HUES48 (cell line): ENCODE measurements at regions not wholly inside any gene's neighbourhood (a gene's known extent, or its start where the extent isn't known, plus 50 kb on each side); places are given as distances from the start of the nearest gene placed in this dataset.

ENCODE experiments used
- H3K27ac ChIP-seq: one replicate; pipeline ENCODE4 v1.7.0; 2013; ENCODE audit warnings: low read depth, low read length, inconsistent platforms
- H3K27me3 ChIP-seq: 2 replicates; pipeline ENCODE4 v1.6.1; 2013; ENCODE audit warnings: mild to moderate bottlenecking, low read length; ENCODE audit not compliant: control insufficient read depth, insufficient read depth
- H3K36me3 ChIP-seq: 2 replicates; pipeline ENCODE4 v1.6.1; 2013; ENCODE audit warnings: low read length; ENCODE audit not compliant: control insufficient read depth, insufficient read depth
- H3K4me1 ChIP-seq: 2 replicates; pipeline ENCODE4 v1.6.1; 2013; ENCODE audit warnings: mild to moderate bottlenecking, low read length; ENCODE audit not compliant: control insufficient read depth, insufficient read depth
- H3K4me3 ChIP-seq: 2 replicates; pipeline ENCODE4 v1.5.1; 2013; ENCODE audit warnings: mild to moderate bottlenecking, low read depth, low read length
- H3K9ac ChIP-seq: 2 replicates; pipeline ENCODE4 v1.6.1; 2013; ENCODE audit warnings: mild to moderate bottlenecking, low read depth, low read length, moderate library complexity
- H3K9me3 ChIP-seq: 2 replicates; pipeline ENCODE4 v1.6.1; 2013; ENCODE audit warnings: low read length; ENCODE audit not compliant: control insufficient read depth, insufficient read depth

GRCh38 chr2:236664136-236664535 is 94.5 kb downstream of the ACKR3 start:
- no peak overlapping the region for H3K9ac ChIP-seq
- H3K36me3 ChIP-seq, result no peaks in the 10 kb centered on the region
- H3K27me3 ChIP-seq, result no peaks in the 10 kb centered on the region
- peaks cover 26% of the 10 kb centered on the region for H3K4me1 ChIP-seq
- H3K4me3 ChIP-seq, result no peak overlapping the region
- H3K9me3 ChIP-seq, result 0 out of 2 replicates have a peak, but pooled peaks cover 7% of the 10 kb centered on the region
- no peak overlapping the region for H3K27ac ChIP-seq

- H3K27me3 ChIP-seq, result no peaks in the 10 kb centered on the region
- H3K9me3 ChIP-seq, result 0 out of 2 replicates have a peak, but pooled peaks cover 7% of the 10 kb centered on the region
- no peak overlapping the region for H3K27ac ChIP-seq
- H3K9ac ChIP-seq, result no peak overlapping the region
- no peak overlapping the region for H3K4me3 ChIP-seq
- H3K4me1 ChIP-seq, result peaks cover 20% of the 10 kb centered on the region
- H3K36me3 ChIP-seq, result no peaks in the 10 kb centered on the region
Measured at GRCh38 chr2:236665101-236665500, 95.5 kb downstream of the ACKR3 start.

GRCh38 chr2:236665572-236666118 is 96.0 kb downstream of the ACKR3 start:
- Histone ChIP-seq H3K27me3 (no peaks in the 10 kb centered on the region), H3K36me3 (no peaks in the 10 kb centered on the region), H3K9ac (no peak overlapping the region), H3K27ac (no peak overlapping the region), H3K9me3 (0 out of 2 replicates have a peak, but pooled peaks cover 7% of the 10 kb centered on the region), H3K4me3 (no peak overlapping the region), H3K4me1 (peaks cover 16% of the 10 kb centered on the region)

GRCh38 chr2:236666646-236667204 is 97.1 kb downstream of the ACKR3 start:
- peaks cover 5% of the 10 kb centered on the region for H3K4me1 ChIP-seq
- no peak overlapping the region for H3K4me3 ChIP-seq
- H3K27me3 ChIP-seq, result no peaks in the 10 kb centered on the region
- no peaks in the 10 kb centered on the region for H3K36me3 ChIP-seq
- 0 out of 2 replicates have a peak, but pooled peaks cover 7% of the 10 kb centered on the region for H3K9me3 ChIP-seq
- H3K27ac ChIP-seq, result no peak overlapping the region
- no peak overlapping the region for H3K9ac ChIP-seq

- 0 out of 2 replicates have a peak, but pooled peaks cover 7% of the 10 kb centered on the region for H3K9me3 ChIP-seq
- H3K9ac ChIP-seq, result no peak overlapping the region
- no peak overlapping the region for H3K27ac ChIP-seq
- no peaks in the 10 kb centered on the region for H3K4me1 ChIP-seq
- H3K4me3 ChIP-seq, result no peak overlapping the region
- no peaks in the 10 kb centered on the region for H3K27me3 ChIP-seq
- H3K36me3 ChIP-seq, result no peaks in the 10 kb centered on the region
Measured at GRCh38 chr2:236667526-236667925, 97.9 kb downstream of the ACKR3 start.

GRCh38 chr2:236668531-236668969 is 98.9 kb downstream of the ACKR3 start:
- H3K4me1 ChIP-seq, result no peaks in the 10 kb centered on the region

GRCh38 chr2:236670235-236670620 is 100.6 kb downstream of the ACKR3 start:
- no peaks in the 10 kb centered on the region for H3K4me1 ChIP-seq
- no peaks in the 10 kb centered on the region for H3K27me3 ChIP-seq
- no peak overlapping the region for H3K4me3 ChIP-seq
- no peak overlapping the region for H3K9ac ChIP-seq
- peaks cover 13% of the 10 kb centered on the region; the same call in 1 of the 2 replicates for H3K9me3 ChIP-seq
- H3K36me3 ChIP-seq, result no peaks in the 10 kb centered on the region
- no peak overlapping the region for H3K27ac ChIP-seq

More at GRCh38 chr2:236668531-236668969, 98.9 kb downstream of the ACKR3 start:
- 0 out of 2 replicates have a peak, but pooled peaks cover 7% of the 10 kb centered on the region for H3K9me3 ChIP-seq
- no peaks in the 10 kb centered on the region for H3K27me3 ChIP-seq
- H3K4me3 ChIP-seq, result no peak overlapping the region
- no peak overlapping the region for H3K27ac ChIP-seq
- no peak overlapping the region for H3K9ac ChIP-seq
- H3K36me3 ChIP-seq, result no peaks in the 10 kb centered on the region

- Histone ChIP-seq H3K4me3 (no peak overlapping the region), H3K4me1 (no peaks in the 10 kb centered on the region), H3K9me3 (peaks cover 6% of the 10 kb centered on the region; the same call in 1 of the 2 replicates), H3K36me3 (no peaks in the 10 kb centered on the region), H3K9ac (no peak overlapping the region), H3K27ac (no peak overlapping the region), H3K27me3 (no peaks in the 10 kb centered on the region)
Measured at GRCh38 chr2:236671896-236672562, 102.4 kb downstream of the ACKR3 start.

- peaks cover 6% of the 10 kb centered on the region; the same call in 1 of the 2 replicates for H3K9me3 ChIP-seq
- H3K4me3 ChIP-seq, result no peak overlapping the region
- H3K4me1 ChIP-seq, result no peaks in the 10 kb centered on the region
- no peaks in the 10 kb centered on the region for H3K36me3 ChIP-seq
- no peak overlapping the region for H3K27ac ChIP-seq
- H3K27me3 ChIP-seq, result no peaks in the 10 kb centered on the region
- no peak overlapping the region for H3K9ac ChIP-seq
Measured at GRCh38 chr2:236672606-236673005, 103.0 kb downstream of the ACKR3 start.

GRCh38 chr2:236673126-236673822 is 103.6 kb downstream of the ACKR3 start:
- Histone ChIP-seq H3K9ac (no peak overlapping the region), H3K27me3 (no peaks in the 10 kb centered on the region), H3K4me1 (no peaks in the 10 kb centered on the region), H3K27ac (no peak overlapping the region), H3K4me3 (no peak overlapping the region), H3K36me3 (no peaks in the 10 kb centered on the region), H3K9me3 (peaks cover 6% of the 10 kb centered on the region; the same call in 1 of the 2 replicates)

GRCh38 chr2:236673823-236674185 is 104.2 kb downstream of the ACKR3 start:
- Histone ChIP-seq H3K27ac (no peak overlapping the region), H3K4me1 (no peaks in the 10 kb centered on the region)

More at GRCh38 chr2:236673823-236674185, 104.2 kb downstream of the ACKR3 start:
- Histone ChIP-seq H3K9me3 (peaks cover 6% of the 10 kb centered on the region; the same call in 1 of the 2 replicates), H3K27me3 (no peaks in the 10 kb centered on the region), H3K36me3 (no peaks in the 10 kb centered on the region), H3K9ac (no peak overlapping the region), H3K4me3 (no peak overlapping the region)
